Endodermal cell (in vitro differentiated cells): ENCODE measurements at regions not wholly inside any gene's neighbourhood (a gene's known extent, or its start where the extent isn't known, plus 50 kb on each side); places are given as distances from the start of the nearest gene placed in this dataset.
"Not testable (repeated sequence)": the region's sequence is repeated elsewhere in the genome, so short reads cannot be mapped to it uniquely, and the experiment has no call there.

Experiments used
- DNase-seq: peaks from one replicate; pipeline ENCODE4 v3.0.0-alpha.2; 2017
- H3K27ac ChIP-seq: 2 replicates; pipeline ENCODE4 v1.5.1; 2013; ENCODE audit warnings: mild to moderate bottlenecking, low read depth, low read length, moderate library complexity
- H3K27me3 ChIP-seq: 2 replicates; pipeline ENCODE4 v1.6.1; 2013; ENCODE audit warnings: mild to moderate bottlenecking, low read length, moderate library complexity; ENCODE audit not compliant: insufficient read depth, control insufficient read depth, poor library complexity, severe bottlenecking
- H3K36me3 ChIP-seq: 2 replicates; pipeline ENCODE4 v1.7.0; 2013; ENCODE audit warnings: mild to moderate bottlenecking, low read length, moderate library complexity; ENCODE audit not compliant: control insufficient read depth, insufficient read depth
- H3K4me1 ChIP-seq: one replicate; pipeline ENCODE4 v1.7.0; 2013; ENCODE audit warnings: low read length; ENCODE audit not compliant: control insufficient read depth, insufficient read depth
- H3K4me3 ChIP-seq: 2 replicates; pipeline ENCODE4 v1.5.1; 2013; ENCODE audit warnings: mild to moderate bottlenecking, low read length, moderate library complexity
- H3K9ac ChIP-seq: 2 replicates; pipeline ENCODE4 v1.6.1; 2013; ENCODE audit warnings: mild to moderate bottlenecking, low read length, moderate library complexity; ENCODE audit not compliant: poor library complexity, severe bottlenecking; ENCODE audit errors: extremely low read depth
- H3K9me3 ChIP-seq: 2 replicates; pipeline ENCODE4 v1.6.1; 2013; ENCODE audit warnings: mild to moderate bottlenecking, low read length, moderate library complexity; ENCODE audit not compliant: control insufficient read depth
- H3K27ac Mint-ChIP-seq: 2 replicates; pipeline ENCODE4 v1.8.0; 2020; ENCODE audit warnings: mixed read lengths
- H3K27me3 Mint-ChIP-seq: 2 replicates; pipeline ENCODE4 v1.8.0; 2021; ENCODE audit warnings: mild to moderate bottlenecking, mixed read lengths; ENCODE audit not compliant: insufficient read depth
- H3K36me3 Mint-ChIP-seq: 2 replicates; pipeline ENCODE4 v1.8.0; 2020; ENCODE audit warnings: low read depth, mixed read lengths
- H3K4me1 Mint-ChIP-seq: 2 replicates; pipeline ENCODE4 v1.8.0; 2020; ENCODE audit warnings: mixed read lengths
- H3K4me3 Mint-ChIP-seq: 2 replicates; pipeline ENCODE4 v1.8.0; 2020; ENCODE audit warnings: mild to moderate bottlenecking, moderate library complexity, mixed read lengths
- H3K9me3 Mint-ChIP-seq: 2 replicates; pipeline ENCODE4 v1.8.0; 2020; ENCODE audit warnings: mild to moderate bottlenecking, mixed read lengths
- CTCF ChIP-seq: fragments of 200-600 bp; sonication (generic); conservative IDR thresholded peaks from 2 replicates; pipeline ENCODE4 v1.5.0; 2021; ENCODE audit warnings: antibody characterized with exemption, mild to moderate bottlenecking
- WGBS, 2 experiments: methylation state at CpG; one replicate each; pipeline versions ENCODE4 v1.1.5 to v1.1.7; 2013; ENCODE audit warnings: missing lambda C conversion rate in 2 of 2, mixed read lengths in 1 of 2; ENCODE audit not compliant: insufficient coverage in 1 of 2, insufficient read length in 1 of 2; 5-methylcytosine and 5-hydroxymethylcytosine counted together

DNA sequence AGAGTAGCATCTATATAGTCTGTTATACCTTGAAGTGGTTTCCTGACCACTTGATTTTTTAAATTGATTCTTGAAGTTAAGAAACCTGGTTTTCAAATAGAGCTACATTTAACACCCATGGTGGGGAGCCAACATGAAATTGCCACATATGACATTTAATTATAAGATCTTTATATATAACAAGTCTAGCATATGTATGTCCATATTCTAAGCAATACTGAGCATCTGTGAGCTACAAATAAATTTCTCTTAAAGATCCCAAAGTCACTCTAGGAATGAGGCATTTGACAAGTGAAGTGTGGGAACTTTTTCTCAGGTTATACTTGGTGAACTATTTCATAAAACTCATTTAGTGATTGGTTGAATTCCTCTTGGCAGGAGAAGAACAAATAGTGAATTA, 132.5 kb downstream of the RPL10L start:
- Histone ChIP-seq H3K4me3 (no peak overlapping the region), H3K9ac (no peak overlapping the region), H3K36me3 (no peaks in the 10 kb centered on the region), H3K9me3 (no peaks in the 10 kb centered on the region), H3K4me1 (no peaks in the 10 kb centered on the region), H3K27me3 (no peaks in the 10 kb centered on the region), H3K27ac (no peak overlapping the region)
- Mint-ChIP-seq H3K4me1 (no peaks in the 10 kb centered on the region), H3K36me3 (no peaks in the 10 kb centered on the region), H3K27ac (no peak overlapping the region), H3K27me3 (peaks cover 7% of the 10 kb centered on the region), H3K9me3 (no peaks in the 10 kb centered on the region), H3K4me3 (no peak overlapping the region)
- no peak for TF ChIP-seq CTCF
- no peak for DNase-seq

GRCh38 chr14:46508752-46509151, 142.8 kb downstream of the RPL10L start:
- not testable (repeated sequence) for H3K36me3 Mint-ChIP-seq, H3K9me3 ChIP-seq, H3K9me3 Mint-ChIP-seq, H3K9ac ChIP-seq, H3K27me3 ChIP-seq, H3K27me3 Mint-ChIP-seq, H3K4me3 Mint-ChIP-seq, H3K27ac Mint-ChIP-seq, H3K36me3 ChIP-seq, H3K27ac ChIP-seq, H3K4me1 ChIP-seq, H3K4me3 ChIP-seq, H3K4me1 Mint-ChIP-seq, DNase-seq
- WGBS, 2 experiments: 90 to 93% methylated on average over 3 to 13 of the region's 13 CpGs

DNA sequence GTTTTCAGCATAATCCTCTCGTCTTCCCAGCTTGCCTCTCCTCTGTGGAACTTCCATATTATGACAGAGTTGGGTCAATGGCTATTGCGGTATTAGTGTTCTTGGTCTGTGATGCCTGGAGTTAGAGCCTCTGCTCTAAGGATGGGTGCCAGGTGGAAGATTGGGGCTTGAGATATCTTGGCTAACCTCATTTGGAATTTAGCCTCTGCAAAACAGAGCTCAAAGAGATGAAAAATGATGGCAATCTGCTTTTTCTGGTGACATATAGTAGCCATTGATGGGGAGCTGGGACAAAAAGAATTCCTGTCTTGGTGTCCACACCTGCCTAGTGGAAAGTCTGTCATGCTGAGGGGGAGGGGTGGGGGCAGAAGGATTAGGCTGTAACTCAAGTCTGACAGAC, 152.1 kb downstream of the RPL10L start:
- no peak overlapping the region for H3K4me3 Mint-ChIP-seq
- H3K27me3 Mint-ChIP-seq: no peaks in the 10 kb centered on the region
- no peak for DNase-seq
- H3K9me3 ChIP-seq: no peaks in the 10 kb centered on the region
- H3K36me3 ChIP-seq: no peaks in the 10 kb centered on the region
- no peaks in the 10 kb centered on the region for H3K4me1 Mint-ChIP-seq
- no peak overlapping the region for H3K27ac Mint-ChIP-seq
- no peak overlapping the region for H3K27ac ChIP-seq
- no peaks in the 10 kb centered on the region for H3K4me1 ChIP-seq
- no peaks in the 10 kb centered on the region for H3K9me3 Mint-ChIP-seq
- H3K36me3 Mint-ChIP-seq: no peaks in the 10 kb centered on the region
- TF ChIP-seq CTCF: no peak
- no peaks in the 10 kb centered on the region for H3K27me3 ChIP-seq
- 90 to 92% methylated on average over 2 of the region's 2 CpGs for WGBS, 2 experiments
- no peak overlapping the region for H3K9ac ChIP-seq
- H3K4me3 ChIP-seq: no peak overlapping the region

DNA sequence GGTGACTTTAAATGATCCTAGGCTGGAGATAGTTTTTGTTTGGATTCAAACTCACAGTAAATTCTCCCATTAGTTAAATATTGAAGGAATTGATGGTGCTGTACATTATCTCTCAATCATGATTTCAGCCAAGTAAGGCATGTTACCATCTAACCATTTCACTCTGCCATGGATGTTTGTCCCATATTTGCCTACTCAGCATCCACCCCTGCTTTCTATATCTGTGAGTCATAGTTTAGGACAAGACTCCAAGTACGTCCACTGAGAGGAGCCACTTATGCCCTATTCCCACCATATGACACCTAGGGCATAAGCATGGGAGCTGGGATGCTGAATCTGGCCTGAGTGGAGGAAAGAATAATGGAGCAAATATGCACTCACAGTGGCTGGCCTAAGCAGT, 155.2 kb downstream of the RPL10L start:
- DNase-seq: no peak
- WGBS, 2 experiments: 92% methylated on average over 1 of the region's 1 CpG; no CpG with 5 or more reads in 1 of the 2 experiments

More for the DNA sequence above, 155.2 kb downstream of the RPL10L start:
- no peaks in the 10 kb centered on the region for H3K36me3 Mint-ChIP-seq
- H3K27me3 Mint-ChIP-seq: no peaks in the 10 kb centered on the region
- Histone ChIP-seq H3K4me1 (no peaks in the 10 kb centered on the region), H3K27me3 (no peaks in the 10 kb centered on the region), H3K9me3 (no peaks in the 10 kb centered on the region), H3K27ac (no peak overlapping the region), H3K9ac (no peak overlapping the region), H3K4me3 (no peak overlapping the region), H3K36me3 (no peaks in the 10 kb centered on the region)
- no peak overlapping the region for H3K27ac Mint-ChIP-seq
- no peak overlapping the region for H3K4me3 Mint-ChIP-seq
- TF ChIP-seq CTCF: no peak
- H3K4me1 Mint-ChIP-seq: no peaks in the 10 kb centered on the region
- no peaks in the 10 kb centered on the region for H3K9me3 Mint-ChIP-seq
